Activated CD4-positive, alpha-beta T cell treated with anti-CD3 and anti-CD28 coated beads, Interleukin-2, amount 10 ng/mL, durations not matched to agents 24 days and 14 days (primary cell): ENCODE measurements at regions not wholly inside any gene's neighbourhood (a gene's known extent, or its start where the extent isn't known, plus 50 kb on each side); places are given as distances from the start of the nearest gene placed in this dataset.

Experiments
- DNase-seq: peaks from one replicate; pipeline ENCODE4 v3.0.0; 2022
- H3K27ac Mint-ChIP-seq: one replicate; pipeline ENCODE4 v1.8.0; 2022; ENCODE audit warnings: mild to moderate bottlenecking, mixed read lengths
- H3K27me3 Mint-ChIP-seq: one replicate; pipeline ENCODE4 v1.8.0; 2022; ENCODE audit warnings: mixed read lengths
- H3K36me3 Mint-ChIP-seq: one replicate; pipeline ENCODE4 v1.8.0; 2022; ENCODE audit warnings: low read depth, mild to moderate bottlenecking, mixed read lengths
- H3K4me1 Mint-ChIP-seq: one replicate; pipeline ENCODE4 v1.8.0; 2021; ENCODE audit warnings: mixed read lengths
- H3K4me3 Mint-ChIP-seq: one replicate; pipeline ENCODE4 v1.8.0; 2022; ENCODE audit warnings: mild to moderate bottlenecking, moderate library complexity, mixed read lengths
- H3K9me3 Mint-ChIP-seq: one replicate; pipeline ENCODE4 v1.8.0; 2021; ENCODE audit warnings: mixed read lengths
- intact Hi-C: fragments of 100-400 bp; cut with micrococcal nuclease; formaldehyde crosslinking; loops from one replicate; pipeline ENCODE4 v1.15.1; 2023

- no peaks in the 10 kb centered on the region for H3K4me1 Mint-ChIP-seq
- H3K27ac Mint-ChIP-seq = no peak overlapping the region
- intact Hi-C loops = no loop called here
- H3K36me3 Mint-ChIP-seq = no peaks in the 10 kb centered on the region
- no peaks in the 10 kb centered on the region for H3K27me3 Mint-ChIP-seq
- no peak for DNase-seq
- no peaks in the 10 kb centered on the region for H3K9me3 Mint-ChIP-seq
- no peak overlapping the region for H3K4me3 Mint-ChIP-seq
Measured at GRCh38 chr3:181572432-181572831, 139.3 kb upstream of the SOX2 start.

DNA sequence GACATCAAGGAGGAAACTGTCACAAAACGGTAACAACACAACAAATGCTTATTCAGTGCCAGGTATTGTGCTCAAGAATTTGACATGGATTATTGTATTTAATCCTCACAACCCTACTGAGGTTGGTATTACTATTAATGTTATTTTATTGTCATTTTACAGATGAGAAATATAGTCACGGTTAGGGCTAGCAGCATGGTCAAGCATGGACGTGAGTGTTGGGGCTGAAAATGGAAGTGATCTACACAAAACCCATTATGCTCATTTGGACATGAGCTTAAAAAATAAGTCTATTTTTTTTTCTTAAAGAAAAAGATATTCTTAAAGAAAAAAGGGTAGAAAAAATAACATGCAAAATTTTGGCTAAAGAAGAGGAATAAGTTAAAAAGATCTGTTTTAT is 141.3 kb upstream of the SOX2 start:
- Mint-ChIP-seq H3K9me3 (no peaks in the 10 kb centered on the region), H3K4me1 (no peaks in the 10 kb centered on the region), H3K36me3 (no peaks in the 10 kb centered on the region), H3K4me3 (no peak overlapping the region), H3K27me3 (no peaks in the 10 kb centered on the region), H3K27ac (no peak overlapping the region)
- intact Hi-C loops = no loop called here
- no peak for DNase-seq

GRCh38 chr3:181569356-181569940 is 142.3 kb upstream of the SOX2 start:
- H3K27ac Mint-ChIP-seq = no peak overlapping the region
- no peak for DNase-seq
- H3K9me3 Mint-ChIP-seq = no peaks in the 10 kb centered on the region
- H3K27me3 Mint-ChIP-seq = no peaks in the 10 kb centered on the region
- H3K36me3 Mint-ChIP-seq = no peaks in the 10 kb centered on the region
- intact Hi-C loops = no loop called here
- H3K4me1 Mint-ChIP-seq = no peaks in the 10 kb centered on the region
- H3K4me3 Mint-ChIP-seq = no peak overlapping the region

DNA sequence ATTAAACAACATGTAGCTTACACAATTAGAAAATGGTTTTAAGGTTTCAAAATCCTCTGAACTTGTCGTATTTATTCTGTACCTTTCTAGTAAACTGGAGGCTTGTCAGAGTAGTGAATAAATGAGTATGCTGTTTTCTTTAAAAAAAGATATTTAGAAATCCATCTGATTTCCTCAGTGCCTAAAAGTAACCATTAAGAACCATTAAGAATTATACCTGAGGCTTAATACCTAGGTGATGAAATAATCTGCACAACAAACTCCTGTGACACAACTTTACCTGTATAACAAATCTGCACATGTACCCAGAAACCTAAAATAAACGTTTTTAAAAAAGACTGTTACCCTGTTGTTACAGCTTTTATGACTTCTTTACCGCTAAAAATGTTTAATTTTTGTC is 143.0 kb upstream of the SOX2 start:
- no peak for DNase-seq
- H3K4me1 Mint-ChIP-seq = no peaks in the 10 kb centered on the region
- no peak overlapping the region for H3K27ac Mint-ChIP-seq
- intact Hi-C loops = no loop called here
- no peak overlapping the region for H3K4me3 Mint-ChIP-seq
- no peaks in the 10 kb centered on the region for H3K27me3 Mint-ChIP-seq
- H3K9me3 Mint-ChIP-seq = no peaks in the 10 kb centered on the region
- no peaks in the 10 kb centered on the region for H3K36me3 Mint-ChIP-seq

GRCh38 chr3:181568248-181568647 is 143.5 kb upstream of the SOX2 start:
- Mint-ChIP-seq H3K4me1 (no peaks in the 10 kb centered on the region), H3K36me3 (no peaks in the 10 kb centered on the region), H3K27ac (no peak overlapping the region), H3K4me3 (no peak overlapping the region), H3K27me3 (no peaks in the 10 kb centered on the region), H3K9me3 (no peaks in the 10 kb centered on the region)
- DNase-seq = no peak
- intact Hi-C loops = no loop called here

DNA sequence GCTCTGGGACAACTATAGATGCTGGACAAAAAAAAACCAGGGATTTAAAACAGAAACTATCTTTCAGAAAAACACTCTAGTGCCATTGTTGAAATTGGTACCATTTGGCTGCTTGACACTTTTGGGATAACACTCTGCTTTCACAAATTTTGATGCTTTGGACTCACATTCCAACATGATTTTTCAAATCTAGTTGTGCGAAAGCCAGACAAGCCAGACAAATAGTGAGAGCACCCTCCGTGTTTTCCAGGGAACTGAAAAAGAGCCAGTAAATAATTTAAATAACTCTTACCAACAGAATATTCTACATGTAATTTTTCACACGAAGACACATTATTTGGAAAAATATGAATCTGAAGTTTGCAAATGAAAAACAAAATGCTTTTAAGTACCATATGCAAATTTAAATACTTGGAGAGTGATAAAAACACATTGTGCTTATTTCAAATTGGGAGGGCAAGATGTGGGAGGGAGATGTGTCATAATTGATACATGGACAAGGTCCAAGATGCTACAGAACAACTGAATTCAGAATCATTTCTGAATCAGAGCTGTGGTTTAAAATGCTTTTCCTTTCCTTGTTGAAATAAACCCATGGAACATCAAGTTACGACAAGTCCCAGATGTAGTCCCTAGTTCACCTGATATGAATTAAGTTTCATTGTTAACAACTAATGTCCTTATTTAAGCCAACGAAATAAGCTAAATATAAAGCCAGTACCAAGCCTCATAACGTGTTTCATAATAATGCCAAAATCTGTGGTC is 144.2 kb upstream of the SOX2 start:
- intact Hi-C loops = no loop called here
- Mint-ChIP-seq H3K9me3 (no peaks in the 10 kb centered on the region), H3K4me1 (no peaks in the 10 kb centered on the region), H3K27ac (no peak overlapping the region), H3K4me3 (no peak overlapping the region), H3K27me3 (no peaks in the 10 kb centered on the region), H3K36me3 (no peaks in the 10 kb centered on the region)
- DNase-seq = no peak

- H3K27ac Mint-ChIP-seq = no peak overlapping the region
- intact Hi-C loops = no loop called here
- H3K27me3 Mint-ChIP-seq = no peaks in the 10 kb centered on the region
- DNase-seq = no peak
- no peak overlapping the region for H3K4me3 Mint-ChIP-seq
- no peaks in the 10 kb centered on the region for H3K9me3 Mint-ChIP-seq
- no peaks in the 10 kb centered on the region for H3K36me3 Mint-ChIP-seq
- H3K4me1 Mint-ChIP-seq = no peaks in the 10 kb centered on the region
Measured at GRCh38 chr3:181565416-181565815, 146.3 kb upstream of the SOX2 start.

DNA sequence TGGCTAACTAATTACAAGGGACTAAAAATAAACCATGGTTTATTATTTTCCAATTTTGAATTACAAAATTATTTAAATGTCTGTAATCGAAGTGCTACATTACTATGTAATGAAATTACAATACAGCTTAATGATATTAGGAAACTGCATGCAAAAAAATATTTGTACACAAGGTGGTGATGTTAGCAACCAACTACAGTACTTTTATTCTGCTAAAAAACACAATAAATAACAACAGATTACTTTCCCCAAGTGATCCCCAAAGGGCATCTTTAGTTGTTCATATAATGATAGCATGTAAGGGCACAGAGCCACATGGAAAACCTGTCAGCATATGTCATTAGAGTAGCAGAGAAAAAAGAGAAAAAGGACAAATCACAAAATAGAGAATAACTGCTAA is 147.5 kb upstream of the SOX2 start:
- no peaks in the 10 kb centered on the region for H3K36me3 Mint-ChIP-seq
- no peak for DNase-seq
- H3K4me1 Mint-ChIP-seq = no peaks in the 10 kb centered on the region
- H3K9me3 Mint-ChIP-seq = no peaks in the 10 kb centered on the region
- no peaks in the 10 kb centered on the region for H3K27me3 Mint-ChIP-seq
- H3K27ac Mint-ChIP-seq = no peak overlapping the region
- intact Hi-C loops = no loop called here
- no peak overlapping the region for H3K4me3 Mint-ChIP-seq

DNA sequence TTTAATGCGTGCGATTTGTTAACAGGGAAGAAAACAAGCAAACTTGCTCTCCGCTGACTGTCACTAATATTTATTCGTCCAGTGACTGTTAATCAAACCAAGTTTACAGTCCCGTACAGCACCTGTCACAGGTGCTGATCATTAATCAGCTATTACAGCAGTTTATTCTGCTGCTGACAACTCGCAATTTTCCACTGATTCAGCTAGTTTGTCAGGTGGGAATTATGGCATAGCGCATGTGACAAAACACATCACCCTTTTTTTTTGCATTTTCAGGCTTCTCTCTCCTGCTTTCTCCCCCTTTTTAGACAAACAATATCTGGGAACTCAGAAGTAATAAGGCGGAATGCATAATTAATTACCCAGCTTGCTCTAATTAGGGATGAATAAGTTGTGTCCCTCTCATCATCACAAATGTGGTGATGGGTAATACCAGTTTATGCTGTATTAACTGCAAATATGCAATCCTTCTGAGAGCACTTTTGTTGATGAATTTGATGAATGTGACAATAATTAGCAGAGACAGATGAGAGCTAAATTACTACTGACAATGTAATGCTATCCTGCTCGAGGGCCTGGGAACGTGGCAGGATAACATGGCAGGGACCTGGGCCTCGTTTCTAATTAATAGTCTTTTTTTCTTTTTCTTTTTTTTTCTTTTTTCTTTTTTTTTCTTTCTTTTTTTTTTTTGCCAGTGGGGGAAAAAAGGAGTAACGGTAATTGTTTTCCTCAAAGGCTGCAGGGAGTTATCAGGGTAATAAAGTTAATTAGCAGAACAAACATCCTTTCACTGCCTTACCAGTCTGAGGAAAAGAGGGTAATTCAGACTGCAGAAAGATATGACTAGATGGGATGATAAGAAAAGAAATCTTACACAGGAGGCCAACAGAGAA is 150.3 kb upstream of the SOX2 start:
- H3K27me3 Mint-ChIP-seq = no peaks in the 10 kb centered on the region
- H3K4me3 Mint-ChIP-seq = no peak overlapping the region
- H3K9me3 Mint-ChIP-seq = no peaks in the 10 kb centered on the region
- H3K27ac Mint-ChIP-seq = no peak overlapping the region
- H3K36me3 Mint-ChIP-seq = no peaks in the 10 kb centered on the region
- intact Hi-C loops = no loop called here
- DNase-seq = no peak
- no peaks in the 10 kb centered on the region for H3K4me1 Mint-ChIP-seq

GRCh38 chr3:181558870-181559269 is 152.9 kb upstream of the SOX2 start:
- intact Hi-C loops = no loop called here
- H3K27me3 Mint-ChIP-seq = no peaks in the 10 kb centered on the region
- H3K9me3 Mint-ChIP-seq = no peaks in the 10 kb centered on the region
- H3K4me3 Mint-ChIP-seq = no peak overlapping the region
- no peaks in the 10 kb centered on the region for H3K4me1 Mint-ChIP-seq
- H3K27ac Mint-ChIP-seq = no peak overlapping the region
- H3K36me3 Mint-ChIP-seq = no peaks in the 10 kb centered on the region
- DNase-seq = no peak

DNA sequence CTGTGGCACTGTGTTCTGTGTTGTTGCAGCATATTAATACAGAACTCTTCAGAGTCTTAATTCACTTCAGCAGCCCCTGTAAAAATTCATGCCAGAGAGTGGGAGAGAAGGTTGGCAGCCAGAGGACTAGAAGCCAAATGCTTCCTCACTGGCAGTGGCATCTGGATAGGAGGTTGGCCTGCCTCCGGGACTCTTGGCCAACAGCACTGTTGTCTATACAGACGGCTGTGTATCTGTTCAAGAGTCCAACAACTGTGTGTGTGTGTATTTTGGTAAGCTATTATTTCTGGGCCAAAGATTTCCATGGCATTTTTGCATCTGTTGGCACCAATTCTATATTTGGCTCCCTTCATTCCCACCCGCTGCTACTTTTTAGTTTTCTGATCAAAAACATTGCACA is 156.0 kb upstream of the SOX2 start:
- no peaks in the 10 kb centered on the region for H3K9me3 Mint-ChIP-seq
- no peak for DNase-seq
- H3K4me3 Mint-ChIP-seq = no peak overlapping the region
- H3K36me3 Mint-ChIP-seq = no peaks in the 10 kb centered on the region
- H3K27me3 Mint-ChIP-seq = no peaks in the 10 kb centered on the region
- H3K4me1 Mint-ChIP-seq = no peaks in the 10 kb centered on the region
- H3K27ac Mint-ChIP-seq = no peak overlapping the region
- intact Hi-C loops = no loop called here

DNA sequence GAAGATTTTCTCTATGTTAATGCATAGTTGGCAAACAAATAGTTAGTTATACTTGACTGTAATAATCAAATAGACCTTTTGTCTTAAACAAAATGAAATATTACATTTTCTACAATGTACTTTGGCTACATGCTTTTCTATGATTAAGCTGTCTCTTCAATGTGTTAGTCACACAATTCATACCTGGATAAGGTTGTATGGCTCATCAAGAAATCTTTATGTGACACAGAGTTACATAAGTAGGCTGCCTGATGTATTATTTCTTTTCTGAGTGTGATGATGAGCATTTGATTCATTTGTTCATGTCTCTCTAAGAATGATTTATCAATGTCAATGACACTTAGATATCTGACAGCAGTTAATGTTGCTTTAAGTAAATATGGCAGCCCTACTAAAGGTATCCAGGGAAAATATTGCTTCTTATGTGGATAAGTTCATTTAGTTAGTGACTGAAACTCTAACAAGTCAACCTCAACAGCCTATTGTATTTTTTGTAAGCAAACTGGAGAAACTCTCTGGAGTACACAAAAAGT is 157.4 kb upstream of the SOX2 start:
- no peaks in the 10 kb centered on the region for H3K36me3 Mint-ChIP-seq
- H3K4me3 Mint-ChIP-seq = no peak overlapping the region
- no peaks in the 10 kb centered on the region for H3K27me3 Mint-ChIP-seq
- no peaks in the 10 kb centered on the region for H3K9me3 Mint-ChIP-seq
- intact Hi-C loops = no loop called here
- H3K27ac Mint-ChIP-seq = no peak overlapping the region
- no peak for DNase-seq
- no peaks in the 10 kb centered on the region for H3K4me1 Mint-ChIP-seq

- no peak for DNase-seq
- Mint-ChIP-seq H3K27me3 (no peaks in the 10 kb centered on the region), H3K9me3 (no peaks in the 10 kb centered on the region), H3K4me1 (no peaks in the 10 kb centered on the region), H3K36me3 (no peaks in the 10 kb centered on the region), H3K27ac (no peak overlapping the region), H3K4me3 (no peak overlapping the region)
- intact Hi-C loops = no loop called here
Measured at GRCh38 chr3:181549266-181549665, 162.5 kb upstream of the SOX2 start.

- H3K4me1 Mint-ChIP-seq = no peaks in the 10 kb centered on the region
- no peak overlapping the region for H3K27ac Mint-ChIP-seq
- no peaks in the 10 kb centered on the region for H3K27me3 Mint-ChIP-seq
- H3K4me3 Mint-ChIP-seq = no peak overlapping the region
- intact Hi-C loops = no loop called here
- no peaks in the 10 kb centered on the region for H3K36me3 Mint-ChIP-seq
- no peak for DNase-seq
- no peaks in the 10 kb centered on the region for H3K9me3 Mint-ChIP-seq
Measured at GRCh38 chr3:181541414-181541813, 170.3 kb upstream of the SOX2 start.
